ENCODE measurements at regions not wholly inside any gene's neighbourhood (a gene's known extent, or its start where the extent isn't known, plus 50 kb on each side); places are given as distances from the start of the nearest gene placed in this dataset.

GRCh38 chr6:84333842-84334241 lies 106.4 kb upstream of the CEP162 start:
- Histone ChIP-seq H3K27ac (no peak overlapping the region), H3K36me3 (no peaks in the 10 kb centered on the region)
- TF ChIP-seq CTCF (IDR thresholded peaks at IDR 0.05; ENCODE audit: low read depth, low read length), result no peak

GRCh38 chr6:84332139-84333034 lies 104.9 kb upstream of the CEP162 start:
- no peak overlapping the region for H3K27ac ChIP-seq
- H3K9me3 ChIP-seq (ENCODE audit: severe bottlenecking), result no peaks in the 10 kb centered on the region
- DNase-seq, result no peak
- H3K36me3 ChIP-seq, result no peaks in the 10 kb centered on the region
- no peak for TF ChIP-seq CTCF (IDR thresholded peaks at IDR 0.05; ENCODE audit: low read depth, low read length)
- no peaks in the 10 kb centered on the region for H3K27me3 ChIP-seq (ENCODE audit: insufficient read depth, low read depth, severe bottlenecking)
- H3K4me3 ChIP-seq (ENCODE audit: low read depth, low read length), result no peak overlapping the region

More at GRCh38 chr6:84333842-84334241, 106.4 kb upstream of the CEP162 start:
- no peaks in the 10 kb centered on the region for H3K27me3 ChIP-seq (ENCODE audit: insufficient read depth, low read depth, severe bottlenecking)
- H3K4me3 ChIP-seq (ENCODE audit: low read depth, low read length), result no peak overlapping the region
- no peak for DNase-seq
- H3K9me3 ChIP-seq (ENCODE audit: severe bottlenecking), result no peaks in the 10 kb centered on the region

- no peak for DNase-seq
- no peak overlapping the region for H3K4me3 ChIP-seq (ENCODE audit: low read depth, low read length)
These were observed 102.9 kb upstream of the CEP162 start for GRCh38 chr6:84330325-84330724.

GRCh38 chr6:84329516-84329915 lies 102.1 kb upstream of the CEP162 start:
- no peak overlapping the region for H3K27ac ChIP-seq
- no peak for TF ChIP-seq CTCF (IDR thresholded peaks at IDR 0.05; ENCODE audit: low read depth, low read length)
- no peaks in the 10 kb centered on the region for H3K36me3 ChIP-seq
- no peak overlapping the region for H3K4me3 ChIP-seq (ENCODE audit: low read depth, low read length)
- DNase-seq, result no peak
- no peaks in the 10 kb centered on the region for H3K27me3 ChIP-seq (ENCODE audit: insufficient read depth, low read depth, severe bottlenecking)
- no peaks in the 10 kb centered on the region for H3K9me3 ChIP-seq (ENCODE audit: severe bottlenecking)

More at GRCh38 chr6:84330325-84330724, 102.9 kb upstream of the CEP162 start:
- TF ChIP-seq CTCF (IDR thresholded peaks at IDR 0.05; ENCODE audit: low read depth, low read length), result no peak
- H3K27ac ChIP-seq, result no peak overlapping the region
- no peaks in the 10 kb centered on the region for H3K27me3 ChIP-seq (ENCODE audit: insufficient read depth, low read depth, severe bottlenecking)
- no peaks in the 10 kb centered on the region for H3K9me3 ChIP-seq (ENCODE audit: severe bottlenecking)
- no peaks in the 10 kb centered on the region for H3K36me3 ChIP-seq

- H3K36me3 ChIP-seq, result no peaks in the 10 kb centered on the region
- no peaks in the 10 kb centered on the region for H3K27me3 ChIP-seq (ENCODE audit: insufficient read depth, low read depth, severe bottlenecking)
- TF ChIP-seq CTCF (IDR thresholded peaks at IDR 0.05; ENCODE audit: low read depth, low read length), result no peak
- no peak overlapping the region for H3K4me3 ChIP-seq (ENCODE audit: low read depth, low read length)
- no peak for DNase-seq
- H3K9me3 ChIP-seq (ENCODE audit: severe bottlenecking), result no peaks in the 10 kb centered on the region
- no peak overlapping the region for H3K27ac ChIP-seq
These were observed 101.6 kb upstream of the CEP162 start for GRCh38 chr6:84329077-84329476.

Data from WERI-Rb-1 (cell line).